ENCODE measurements at regions not wholly inside any gene's neighbourhood (a gene's known extent, or its start where the extent isn't known, plus 50 kb on each side); places are given as distances from the start of the nearest gene placed in this dataset.

DNA sequence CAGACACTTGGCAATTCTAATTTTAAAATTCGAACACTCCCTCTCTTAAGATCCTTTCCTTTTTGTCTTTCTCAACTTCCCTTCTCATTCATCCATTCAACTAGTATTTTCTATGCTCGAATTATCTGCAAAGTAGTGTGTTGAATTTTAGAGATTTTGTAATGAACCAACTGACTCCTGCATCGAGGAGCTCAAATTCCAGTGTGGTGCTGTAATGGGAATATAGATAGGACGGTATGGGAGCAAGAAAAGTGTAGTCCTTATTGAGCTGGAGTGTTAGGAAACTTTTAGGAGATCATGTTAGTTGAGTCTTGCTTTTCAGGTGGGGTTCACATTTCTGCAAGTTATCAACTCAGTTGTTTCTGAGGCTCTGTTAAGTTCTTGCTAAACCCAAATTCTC is 897.5 kb downstream of the TTLL7 start:
- TF ChIP-seq, protein P1, sequence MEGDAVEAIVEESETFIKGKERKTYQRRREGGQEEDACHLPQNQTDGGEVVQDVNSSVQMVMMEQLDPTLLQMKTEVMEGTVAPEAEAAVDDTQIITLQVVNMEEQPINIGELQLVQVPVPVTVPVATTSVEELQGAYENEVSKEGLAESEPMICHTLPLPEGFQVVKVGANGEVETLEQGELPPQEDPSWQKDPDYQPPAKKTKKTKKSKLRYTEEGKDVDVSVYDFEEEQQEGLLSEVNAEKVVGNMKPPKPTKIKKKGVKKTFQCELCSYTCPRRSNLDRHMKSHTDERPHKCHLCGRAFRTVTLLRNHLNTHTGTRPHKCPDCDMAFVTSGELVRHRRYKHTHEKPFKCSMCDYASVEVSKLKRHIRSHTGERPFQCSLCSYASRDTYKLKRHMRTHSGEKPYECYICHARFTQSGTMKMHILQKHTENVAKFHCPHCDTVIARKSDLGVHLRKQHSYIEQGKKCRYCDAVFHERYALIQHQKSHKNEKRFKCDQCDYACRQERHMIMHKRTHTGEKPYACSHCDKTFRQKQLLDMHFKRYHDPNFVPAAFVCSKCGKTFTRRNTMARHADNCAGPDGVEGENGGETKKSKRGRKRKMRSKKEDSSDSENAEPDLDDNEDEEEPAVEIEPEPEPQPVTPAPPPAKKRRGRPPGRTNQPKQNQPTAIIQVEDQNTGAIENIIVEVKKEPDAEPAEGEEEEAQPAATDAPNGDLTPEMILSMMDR (conservative IDR thresholded peaks at IDR 0.05): no peak
- TF ChIP-seq ZFX (IDR thresholded peaks at IDR 0.05): no peak

Data from C4-2B (cell line).